H54 (cell line): ENCODE measurements at regions not wholly inside any gene's neighbourhood (a gene's known extent, or its start where the extent isn't known, plus 50 kb on each side); places are given as distances from the start of the nearest gene placed in this dataset.

Source experiments
- DNase-seq: peaks from one replicate; pipeline ENCODE4 v3.0.0; 2011; ENCODE audit warnings: low spot score, mixed read lengths; ENCODE audit not compliant: insufficient read length
- FAIRE-seq: peaks from 3 replicates; lab custom pipeline; 2011; peaks lifted over from hg19 to GRCh38; lab: Jason Lieb, UNC
- POLR2A ChIP-seq: IDR thresholded peaks from 2 replicates; pipeline ENCODE4 v1.6.1; 2011; ENCODE audit warnings: low read depth, mild to moderate bottlenecking, low read length

DNA sequence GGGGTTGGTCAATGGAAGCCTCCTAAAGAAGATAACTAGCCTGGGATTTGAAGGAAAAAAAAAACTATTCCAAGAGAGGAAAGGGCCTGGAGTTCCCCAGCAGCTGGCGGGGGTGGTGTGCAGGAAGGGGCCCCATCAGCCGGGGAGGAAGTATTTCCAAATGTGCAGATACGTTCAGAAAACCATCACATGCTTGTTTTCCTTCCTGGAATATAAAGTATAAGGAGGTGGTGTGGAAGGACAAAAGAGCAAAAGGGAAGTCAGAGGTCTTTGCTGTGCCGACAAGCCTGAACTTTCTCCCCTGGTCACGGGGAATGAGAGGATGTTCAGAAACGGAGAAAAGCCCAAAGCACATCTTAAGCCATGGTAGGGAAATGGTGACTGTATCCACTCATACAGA lies 72.0 kb upstream of the BACE2 start:
- DNase-seq = no peak
- FAIRE-seq = no peak
- no peak for TF ChIP-seq POLR2A

DNA sequence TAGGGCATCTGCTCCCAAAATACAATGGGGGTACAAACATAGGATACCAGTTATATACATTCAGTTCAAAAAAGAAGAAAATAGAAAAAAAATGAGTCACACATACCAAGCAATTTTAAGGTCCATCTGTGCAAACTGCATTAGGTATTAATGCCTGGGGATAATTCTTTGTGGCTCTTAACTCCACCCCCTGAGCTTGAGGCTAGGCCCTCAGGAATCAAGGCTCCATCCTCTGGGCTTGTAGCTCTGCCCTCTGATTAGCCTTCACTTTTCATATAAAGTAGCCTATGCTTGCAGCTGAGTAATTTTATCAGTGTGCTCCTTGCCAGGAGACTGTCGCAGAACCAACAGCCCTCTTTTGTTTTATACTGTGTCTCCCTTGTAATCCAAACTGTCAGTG lies 69.9 kb upstream of the BACE2 start:
- TF ChIP-seq POLR2A = no peak
- FAIRE-seq (no peak), DNase-seq (no peak)

DNA sequence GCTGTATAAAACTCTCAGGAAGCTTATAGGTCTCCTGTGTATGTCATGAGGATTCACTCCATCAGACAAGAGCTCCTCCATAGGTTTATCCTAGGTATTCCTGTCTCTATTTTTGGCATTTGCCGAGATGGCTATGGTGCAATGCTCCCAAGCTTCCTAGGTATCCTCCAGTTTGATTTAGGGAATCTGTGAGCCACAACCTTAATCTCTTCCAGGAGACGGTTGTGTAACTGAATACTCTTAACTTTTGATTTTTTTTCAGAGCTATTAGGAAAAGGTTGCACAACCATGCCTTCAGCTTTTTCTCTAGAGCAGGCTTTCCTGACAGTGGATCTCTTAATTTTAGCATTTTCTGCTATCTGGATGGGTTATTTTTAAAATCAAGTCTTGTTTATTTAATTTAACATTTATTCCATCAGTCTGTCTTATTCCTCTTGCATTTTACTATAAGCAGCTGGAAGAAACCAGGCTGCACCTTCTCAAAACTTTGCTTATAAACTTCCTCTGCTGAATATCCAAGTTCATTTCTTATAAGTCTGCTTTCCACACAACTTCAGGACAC lies 69.4 kb upstream of the BACE2 start:
- no peak for TF ChIP-seq POLR2A
- DNase-seq (no peak), FAIRE-seq (no peak)

DNA sequence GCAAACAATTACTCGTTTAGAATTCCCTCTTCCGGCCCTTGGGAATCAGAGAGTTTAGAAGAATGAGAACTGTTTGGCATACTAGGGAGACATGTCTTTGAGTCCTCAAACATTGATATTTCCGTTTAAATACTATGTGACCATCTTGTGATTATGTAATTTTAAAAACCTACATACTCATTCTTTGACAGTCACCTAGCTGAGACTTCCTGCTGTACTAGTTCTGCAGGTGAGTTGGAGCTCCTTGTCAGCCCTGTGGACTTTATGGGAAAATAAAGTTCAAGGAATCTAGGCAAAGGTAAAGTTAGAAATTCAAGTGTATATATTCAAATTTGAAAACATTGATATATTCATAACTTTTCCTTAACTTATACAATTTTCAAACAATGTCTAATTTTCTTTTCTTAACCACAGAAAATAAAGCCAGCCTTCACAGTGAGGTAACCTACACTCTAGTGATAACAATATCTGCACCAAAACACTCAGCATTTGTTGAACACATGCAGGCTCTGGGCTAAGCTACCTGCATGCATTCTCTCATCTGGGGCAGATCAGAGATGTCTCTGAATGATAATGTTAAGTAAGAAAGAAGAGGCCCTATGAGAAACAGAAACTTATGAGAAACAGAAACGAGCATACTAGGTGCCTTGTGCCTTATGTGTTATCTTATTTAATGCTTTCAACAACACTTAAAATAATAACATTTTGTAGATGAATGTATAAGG lies 67.0 kb upstream of the BACE2 start:
- DNase-seq (no peak), FAIRE-seq (no peak)
- no peak for TF ChIP-seq POLR2A

DNA sequence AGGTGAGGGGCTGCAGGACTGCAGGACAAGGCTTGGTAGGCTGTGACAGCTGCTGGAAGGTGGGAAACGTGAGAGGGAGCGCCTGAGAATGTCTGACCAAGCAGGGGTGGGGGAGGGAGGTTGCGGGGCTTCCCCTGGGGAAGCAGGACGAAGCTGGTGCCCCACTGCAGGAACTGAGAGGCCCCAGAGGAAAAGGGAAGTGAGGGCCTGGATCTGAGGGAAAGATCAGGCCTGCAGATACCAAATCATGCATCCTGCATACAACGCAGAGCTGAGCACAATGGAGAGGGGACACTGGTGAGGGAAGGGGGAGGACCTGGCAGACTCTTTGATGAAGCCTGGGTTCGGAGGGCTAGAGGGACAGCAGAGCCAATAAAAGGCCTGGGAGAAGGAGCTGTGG lies 65.7 kb upstream of the BACE2 start:
- FAIRE-seq = no peak
- DNase-seq = no peak
- no peak for TF ChIP-seq POLR2A

DNA sequence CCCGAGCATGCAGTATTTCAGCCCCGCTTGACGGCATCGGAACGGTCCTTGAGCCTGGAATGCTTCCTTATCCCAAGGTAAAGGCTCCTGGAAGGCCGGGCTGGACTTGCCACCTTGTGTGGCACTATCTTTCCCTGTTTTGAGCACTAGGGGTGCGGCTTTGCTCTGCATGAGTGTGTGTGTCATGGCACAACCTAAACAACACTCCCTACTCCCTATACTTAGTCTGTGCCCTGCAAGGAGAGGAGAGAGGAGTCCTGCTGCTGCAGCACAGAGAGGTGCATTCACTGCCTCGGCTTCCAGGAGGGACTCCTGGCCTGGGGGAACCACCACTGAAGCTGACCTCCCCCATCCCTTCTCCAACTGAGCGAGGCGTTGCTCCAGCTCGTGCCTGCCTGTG lies 60.4 kb upstream of the BACE2 start:
- DNase-seq = no peak
- no peak for FAIRE-seq
- TF ChIP-seq POLR2A = no peak

DNA sequence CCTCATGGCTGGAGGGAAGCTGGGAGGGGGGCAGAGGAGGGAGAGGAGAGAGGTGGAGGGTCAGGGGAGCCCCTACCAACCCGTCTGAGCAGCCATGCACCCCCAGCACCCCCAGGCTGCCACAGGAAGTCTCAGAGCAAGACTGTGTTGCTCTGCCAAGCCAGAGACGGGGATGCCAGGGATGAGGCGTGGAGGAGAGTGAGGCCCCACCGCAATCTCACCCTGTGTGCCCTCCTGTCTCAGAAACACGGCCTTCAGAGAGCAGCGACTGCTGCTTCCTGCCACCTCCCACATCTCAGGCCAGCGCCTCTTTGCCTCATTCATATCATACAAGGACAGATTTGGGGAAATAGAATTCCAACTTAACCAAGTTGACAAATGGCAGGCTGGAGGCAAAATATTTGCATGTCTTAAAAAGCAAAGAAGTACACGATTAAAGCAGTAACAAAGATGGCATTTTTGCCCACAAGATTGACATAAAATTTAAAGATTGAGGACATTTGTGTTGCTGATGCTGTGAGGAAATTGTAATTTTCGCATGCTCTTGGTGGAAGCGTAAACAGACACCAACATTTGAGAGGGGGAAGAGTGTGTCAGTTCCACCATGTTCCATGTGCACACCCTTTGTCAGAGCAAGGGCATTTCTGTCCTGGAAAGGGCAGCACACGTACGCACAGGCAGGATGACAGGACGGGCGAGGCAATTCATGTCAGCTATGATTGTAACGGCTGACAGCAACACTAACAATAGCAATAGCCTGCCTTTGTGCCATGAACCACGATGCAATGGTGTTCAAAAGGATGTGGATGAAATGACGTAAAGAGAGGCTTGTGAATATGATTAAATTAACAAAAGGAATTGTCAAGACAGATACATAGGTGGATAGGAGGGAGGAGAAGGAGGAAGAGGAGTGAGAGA lies 59.0 kb upstream of the BACE2 start:
- FAIRE-seq = no peak
- no peak for TF ChIP-seq POLR2A
- no peak for DNase-seq

DNA sequence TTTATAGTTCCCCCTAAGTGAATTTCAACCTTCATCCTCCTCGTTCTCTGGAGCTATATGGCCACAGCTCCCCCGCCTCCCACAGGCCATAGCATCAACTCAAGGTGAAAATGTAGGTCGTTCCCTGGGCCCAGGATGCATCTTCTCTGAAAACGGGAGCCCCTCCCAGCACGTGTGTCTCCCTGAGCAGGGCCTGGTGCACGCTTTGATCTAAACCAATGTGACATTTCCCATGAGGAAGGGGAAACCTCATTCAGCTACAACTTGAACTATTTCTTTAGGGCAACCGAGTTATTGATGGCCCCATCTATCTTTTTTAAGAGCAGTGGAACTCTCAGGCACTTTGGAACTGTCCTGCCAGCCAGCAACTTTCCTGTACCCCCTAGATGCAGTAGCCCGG lies 57.8 kb upstream of the BACE2 start:
- TF ChIP-seq POLR2A = no peak
- no peak for FAIRE-seq
- no peak for DNase-seq

DNA sequence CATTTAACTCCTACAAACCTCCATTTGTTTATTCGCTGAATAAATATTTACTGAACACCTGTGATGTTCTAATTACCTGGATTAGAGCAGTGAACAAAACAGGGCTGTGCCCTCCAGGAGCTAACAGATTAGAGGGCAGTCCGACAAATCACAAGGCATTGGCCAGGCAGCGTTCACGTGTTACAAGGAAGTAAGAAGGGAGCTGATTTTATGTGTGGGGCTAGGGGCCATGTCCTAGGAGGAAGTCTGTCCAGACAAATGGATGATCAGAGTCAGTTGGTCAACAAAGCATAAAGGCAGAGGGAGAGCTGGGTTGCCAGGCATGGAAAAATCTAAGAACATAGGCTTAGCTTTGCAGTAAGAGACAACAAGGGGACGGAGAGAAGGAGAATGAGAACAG lies 57.3 kb upstream of the BACE2 start:
- no peak for TF ChIP-seq POLR2A
- FAIRE-seq = no peak
- DNase-seq = no peak

DNA sequence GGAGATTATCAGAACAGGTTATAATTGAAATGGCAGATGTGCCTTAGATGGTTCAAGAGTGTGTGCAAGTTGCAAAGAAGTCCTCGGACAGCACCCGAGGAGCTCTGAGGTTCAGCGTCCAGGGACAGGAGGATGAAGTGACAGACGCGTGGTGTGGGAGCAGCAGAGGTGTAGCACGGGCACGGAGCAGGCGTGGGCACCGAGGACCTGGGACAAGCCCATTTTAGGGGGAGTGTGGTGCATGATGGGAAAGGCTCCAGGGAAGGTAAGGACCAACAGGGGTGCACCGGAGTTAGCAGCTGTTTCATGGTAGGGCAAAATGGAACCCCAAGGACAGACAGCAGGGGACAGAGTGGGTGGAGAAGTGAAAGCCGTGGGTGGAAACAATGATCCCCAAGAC lies 56.3 kb upstream of the BACE2 start:
- FAIRE-seq (no peak), DNase-seq (no peak)
- TF ChIP-seq POLR2A = no peak

DNA sequence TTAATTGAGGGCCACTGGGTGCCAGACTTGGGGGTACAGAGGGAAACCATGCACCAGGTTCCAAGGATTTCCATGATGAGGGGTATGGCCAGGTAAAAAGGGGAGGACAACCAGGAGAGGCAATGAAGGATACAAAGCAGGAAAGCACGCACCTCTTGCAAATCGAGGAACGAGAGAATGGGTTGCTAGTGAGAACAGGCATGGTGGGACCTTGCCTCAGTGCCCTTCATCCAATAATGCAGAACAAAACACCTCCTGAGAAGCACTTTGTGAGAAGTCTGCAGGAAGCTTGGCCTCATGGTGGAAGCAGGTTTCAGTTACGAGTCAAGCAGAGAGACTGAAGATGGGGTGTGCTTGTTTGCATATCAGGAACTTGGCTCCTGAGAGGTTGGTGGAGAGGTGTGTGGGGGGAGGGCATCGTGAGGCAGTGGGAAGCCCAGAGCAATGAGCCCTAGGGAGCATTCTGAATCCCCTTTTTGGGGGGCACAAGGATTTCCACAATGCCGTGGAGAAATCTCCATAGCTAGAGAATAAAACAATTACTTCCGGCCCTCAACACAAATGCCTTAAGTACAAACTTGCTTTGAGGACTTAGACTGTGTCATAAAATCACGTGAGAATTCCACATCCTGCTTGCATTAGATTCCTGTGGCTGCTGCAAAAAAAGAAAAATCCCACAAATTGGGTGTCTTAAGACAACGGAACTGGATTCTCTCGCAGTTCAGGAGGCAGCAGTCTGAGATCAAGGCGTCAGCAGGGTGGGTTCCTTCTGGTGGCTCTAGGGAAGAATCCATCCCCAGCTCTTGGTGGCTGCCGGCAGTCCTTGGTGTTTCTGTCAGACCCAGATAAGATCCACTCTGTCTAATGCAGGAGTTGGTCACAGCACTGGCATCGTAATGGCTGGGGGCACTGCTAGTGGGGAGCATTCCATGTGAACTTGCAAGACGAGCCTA lies 54.9 kb upstream of the BACE2 start:
- FAIRE-seq = no peak
- 0 out of 2 replicates have a peak, but pooled peaks have one; percentile 48 for TF ChIP-seq POLR2A
- peak; percentile 49 for DNase-seq

DNA sequence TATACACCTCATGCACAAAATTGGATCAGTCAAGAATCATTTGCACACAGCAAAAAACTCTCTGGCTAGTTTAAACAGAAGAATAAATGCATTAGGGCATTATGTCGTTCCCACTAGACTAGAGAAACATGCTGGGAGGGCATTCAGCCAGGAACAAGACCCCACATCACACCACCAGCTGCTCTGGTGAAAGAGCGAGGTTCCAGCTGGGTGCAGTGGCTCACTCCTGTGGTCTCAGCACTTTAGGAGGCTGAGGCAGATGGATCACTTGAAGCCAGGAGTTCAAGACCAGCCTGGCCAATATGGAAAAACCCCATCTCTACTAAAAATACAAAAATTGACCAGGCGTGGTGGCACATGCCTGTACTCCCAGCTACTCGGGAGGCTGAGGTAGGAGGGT lies 52.1 kb upstream of the BACE2 start:
- TF ChIP-seq POLR2A = no peak
- FAIRE-seq = no peak
- no peak for DNase-seq
